H1 (cell line): ENCODE measurements at regions not wholly inside any gene's neighbourhood (a gene's known extent, or its start where the extent isn't known, plus 50 kb on each side); places are given as distances from the start of the nearest gene placed in this dataset.

Source experiments
- CTCF ChIA-PET: fragments of 300-600 bp; sonication (Branson Sonifier 250); formaldehyde crosslinking; loops from one replicate; lab custom pipeline; 2021; ENCODE audit not compliant: partially characterized antibody; lab: Charles Lee
- POLR2A ChIA-PET: fragments of 300-600 bp; sonication (Branson Sonifier 250); formaldehyde crosslinking; loops from one replicate; lab custom pipeline; 2021; ENCODE audit warnings: inconsistent platforms; ENCODE audit not compliant: partially characterized antibody; lab: Charles Lee
- DNase-seq, 2 experiments: peaks; one replicate each; pipeline versions ENCODE4 v3.0.0 to v3.0.0-alpha.2; 2010 to 2022; ENCODE audit warnings: low spot score in 2 of 2, low read depth in 1 of 2, mixed read lengths in 1 of 2
- FAIRE-seq: peaks from 2 replicates; lab custom pipeline; 2011; peaks lifted over from hg19 to GRCh38; lab: Jason Lieb, UNC
- H2AFZ ChIP-seq: 2 replicates; pipeline ENCODE4 v1.8.1; 2012; ENCODE audit warnings: low read length, inconsistent platforms
- H2AK5ac ChIP-seq: 2 replicates; pipeline ENCODE4 v1.6.1; 2013; ENCODE audit warnings: low read depth, low read length
- H2BK120ac ChIP-seq: replicated peaks from 2 replicates; pipeline ENCODE3; 2013; ENCODE audit warnings: low read depth, low read length, inconsistent platforms
- H2BK12ac ChIP-seq: 2 replicates; pipeline ENCODE4 v1.6.1; 2013; ENCODE audit warnings: low read depth, low read length
- H2BK15ac ChIP-seq: 2 replicates; pipeline ENCODE4 v1.6.1; 2013; ENCODE audit warnings: low read length
- H2BK20ac ChIP-seq: 2 replicates; pipeline ENCODE4 v1.6.1; 2013; ENCODE audit warnings: low read length
- H2BK5ac ChIP-seq: 2 replicates; pipeline ENCODE4 v1.6.1; 2013; ENCODE audit warnings: low read depth, low read length
- H3K14ac ChIP-seq: 2 replicates; pipeline ENCODE4 v1.6.1; 2013; ENCODE audit warnings: inconsistent platforms; ENCODE audit not compliant: insufficient read length
- H3K18ac ChIP-seq: 2 replicates; pipeline ENCODE4 v1.6.1; 2013; ENCODE audit warnings: low read length; ENCODE audit errors: extremely low read depth
- H3K23ac ChIP-seq: 2 replicates; pipeline ENCODE4 v1.6.1; 2013; ENCODE audit warnings: inconsistent platforms; ENCODE audit not compliant: insufficient read length
- H3K23me2 ChIP-seq: 2 replicates; pipeline ENCODE4 v1.6.1; 2013; ENCODE audit warnings: low read depth, low read length
- H3K27ac ChIP-seq: 2 replicates; pipeline ENCODE4 v1.6.1; 2011; ENCODE audit warnings: low read depth, low read length, inconsistent platforms
- H3K27me3 ChIP-seq, 4 experiments: replicated peaks in 1 of 4; 1 replicate in 1 of 4; 2 replicates in 3 of 4; pipeline versions ENCODE4 v1.6.1 to v1.8.1; 2011 to 2013; ENCODE audit warnings: low read length in 3 of 4, mild to moderate bottlenecking in 3 of 4, inconsistent platforms in 2 of 4, mixed read lengths in 2 of 4, moderate library complexity in 1 of 4; ENCODE audit not compliant: control insufficient read depth in 3 of 4, insufficient read depth in 3 of 4; ENCODE audit errors: extremely low read depth in 1 of 4
- H3K36me3 ChIP-seq, 4 experiments: 2 replicates each; pipeline versions ENCODE4 v1.6.1 to v1.8.1; 2011 to 2013; ENCODE audit warnings: mild to moderate bottlenecking in 4 of 4, low read length in 3 of 4, moderate library complexity in 2 of 4, control low read depth in 1 of 4, inconsistent platforms in 1 of 4; ENCODE audit not compliant: insufficient read depth in 4 of 4, control insufficient read depth in 2 of 4
- H3K4ac ChIP-seq: replicated peaks from 2 replicates; pipeline ENCODE3; 2013; ENCODE audit warnings: low read length, low read depth, mixed read lengths, inconsistent platforms; ENCODE audit not compliant: insufficient read length
- H3K4me1 ChIP-seq, 4 experiments: replicated peaks in 1 of 4; 1 replicate in 1 of 4; 2 replicates in 3 of 4; pipeline versions ENCODE4 v1.6.1 to v1.8.1; 2011 to 2013; ENCODE audit warnings: low read length in 3 of 4, inconsistent platforms in 2 of 4, mixed read lengths in 1 of 4; ENCODE audit not compliant: insufficient read depth in 4 of 4, control insufficient read depth in 3 of 4
- H3K4me2 ChIP-seq, 2 experiments: 2 replicates each; pipeline versions ENCODE4 v1.6.1 to v1.8.1; 2011 to 2013; ENCODE audit warnings: low read depth in 2 of 2, low read length in 2 of 2, control low read depth in 1 of 2, inconsistent platforms in 1 of 2, mild to moderate bottlenecking in 1 of 2; ENCODE audit not compliant: insufficient read depth in 1 of 2
- H3K4me3 ChIP-seq, 4 experiments: fragments of 200-600, 300-600 bp in 1 of 4; sonication (generic), shearing (Covaris generic), sonication (Bioruptor Twin) in 1 of 4; 2 replicates each; pipeline versions ENCODE4 v1.5.1 to v1.8.1; 2011 to 2016; ENCODE audit warnings: low read length in 4 of 4, low read depth in 3 of 4, control low read depth in 2 of 4, inconsistent platforms in 2 of 4, mild to moderate bottlenecking in 2 of 4, mixed read lengths in 1 of 4, moderate library complexity in 1 of 4; ENCODE audit not compliant: insufficient read depth in 2 of 4; ENCODE audit errors: extremely low read depth in 1 of 4
- H3K56ac ChIP-seq: replicated peaks from 2 replicates; pipeline ENCODE3; 2013; ENCODE audit warnings: low read depth, mild to moderate bottlenecking, mixed read lengths, low read length, inconsistent platforms; ENCODE audit not compliant: insufficient read length
- H3K79me1 ChIP-seq: 2 replicates; pipeline ENCODE4 v1.6.1; 2013; ENCODE audit warnings: low read depth, low read length, control low read depth
- H3K79me2 ChIP-seq, 2 experiments: 2 replicates each; pipeline versions ENCODE4 v1.6.1 to v1.8.1; 2012 to 2013; ENCODE audit warnings: low read length in 2 of 2, mild to moderate bottlenecking in 2 of 2, inconsistent platforms in 1 of 2; ENCODE audit not compliant: insufficient read depth in 2 of 2, control insufficient read depth in 1 of 2
- H3K9ac ChIP-seq, 4 experiments: replicated peaks in 1 of 4; 1 replicate in 1 of 4; 2 replicates in 3 of 4; pipeline versions ENCODE4 v1.6.1 to v1.8.1; 2011 to 2013; ENCODE audit warnings: low read depth in 3 of 4, low read length in 3 of 4, control low read depth in 2 of 4, mild to moderate bottlenecking in 2 of 4, moderate library complexity in 2 of 4, inconsistent platforms in 1 of 4; ENCODE audit errors: extremely low read depth in 1 of 4
- H3K9me3 ChIP-seq, 2 experiments: 2 replicates each; pipeline versions ENCODE4 v1.6.1 to v1.8.1; 2012 to 2013; ENCODE audit warnings: mild to moderate bottlenecking in 2 of 2, moderate library complexity in 2 of 2, control low read depth in 1 of 2, inconsistent platforms in 1 of 2, low read depth in 1 of 2, low read length in 1 of 2, mixed read lengths in 1 of 2; ENCODE audit not compliant: insufficient read depth in 2 of 2
- H4K20me1 ChIP-seq, 2 experiments: replicated peaks in 1 of 2; 2 replicates each; pipeline versions ENCODE3 to v1.8.1; 2011 to 2013; ENCODE audit warnings: inconsistent platforms in 2 of 2, low read length in 2 of 2, mild to moderate bottlenecking in 1 of 2; ENCODE audit not compliant: insufficient read depth in 2 of 2, control insufficient read depth in 1 of 2
- H4K5ac ChIP-seq: 2 replicates; pipeline ENCODE4 v1.6.1; 2013; ENCODE audit warnings: low read length, low read depth, mixed read lengths, inconsistent platforms; ENCODE audit not compliant: insufficient read length
- H4K8ac ChIP-seq: 2 replicates; pipeline ENCODE4 v1.8.0; 2013; ENCODE audit warnings: mild to moderate bottlenecking, moderate library complexity, low read length, inconsistent platforms; ENCODE audit not compliant: insufficient read depth; ENCODE audit errors: extremely low read depth
- H4K91ac ChIP-seq: replicated peaks from 2 replicates; pipeline ENCODE3; 2013; ENCODE audit warnings: low read length, mixed read lengths, inconsistent platforms; ENCODE audit not compliant: insufficient read length
- ATF2 ChIP-seq: IDR thresholded peaks from 2 replicates; pipeline ENCODE4 v1.6.1; 2012; ENCODE audit warnings: low read length, inconsistent platforms
- EGR1 ChIP-seq: IDR thresholded peaks from 2 replicates; pipeline ENCODE4 v1.6.1; 2011; ENCODE audit warnings: low read depth, low read length, borderline replicate concordance
- JUN ChIP-seq: IDR thresholded peaks from 2 replicates; pipeline ENCODE4 v1.6.1; 2011; ENCODE audit warnings: low read depth, mild to moderate bottlenecking, improper control_type of control experiment, low read length
- MAFK ChIP-seq: IDR thresholded peaks from 2 replicates; pipeline ENCODE4 v1.6.1; 2012; ENCODE audit warnings: low read depth, mild to moderate bottlenecking, improper control_type of control experiment, low read length
- NANOG ChIP-seq: IDR thresholded peaks from 2 replicates; pipeline ENCODE4 v1.6.1; 2011; ENCODE audit warnings: low read length, low read depth, mild to moderate bottlenecking, inconsistent platforms; ENCODE audit not compliant: insufficient read depth, poor library complexity, severe bottlenecking
- YY1 ChIP-seq: IDR thresholded peaks from 2 replicates; pipeline ENCODE4 v1.6.1; 2011; ENCODE audit warnings: low read depth, mild to moderate bottlenecking, low read length
- WGBS, 2 experiments: shearing (Covaris generic) in 1 of 2; methylation state at CpG; one replicate each; pipeline versions ENCODE4 v1.1.6 to v1.1.7; 2013 to 2015; ENCODE audit warnings: low lambda C conversion rate in 2 of 2, mixed read lengths in 2 of 2, inconsistent platforms in 1 of 2, low coverage in 1 of 2, missing lambda C conversion rate in 1 of 2; ENCODE audit not compliant: insufficient replicate concordance in 2 of 2, insufficient coverage in 1 of 2, insufficient read length in 1 of 2; ENCODE audit errors: extremely low coverage in 1 of 2, missing lambda C conversion rate in 1 of 2; 5-methylcytosine and 5-hydroxymethylcytosine counted together

- H3K36me3 ChIP-seq, result no peaks in the 10 kb centered on the region
- no peak overlapping the region for H3K23ac ChIP-seq
- POLR2A ChIA-PET, result no interaction called here
- H3K23me2 ChIP-seq, result no peaks in the 10 kb centered on the region
- no peak overlapping the region for H3K4me3 ChIP-seq
- H2BK20ac ChIP-seq, result no peak overlapping the region
- H3K27me3 ChIP-seq, result no peaks in the 10 kb centered on the region
- H3K79me1 ChIP-seq, result no peaks in the 10 kb centered on the region
- no peak for DNase-seq
- no peak overlapping the region for H2AK5ac ChIP-seq
- no peak overlapping the region for H4K8ac ChIP-seq
- no peak overlapping the region for H3K4ac ChIP-seq
- FAIRE-seq, result no peak
- H2AFZ ChIP-seq, result no peak overlapping the region
- no peak overlapping the region for H2BK12ac ChIP-seq
- H3K14ac ChIP-seq, result no peak overlapping the region
- H3K79me2 ChIP-seq, result no peaks in the 10 kb centered on the region
- no peak overlapping the region for H3K4me2 ChIP-seq
- no peak overlapping the region for H3K27ac ChIP-seq
- no peak overlapping the region for H3K9ac ChIP-seq
- 95% methylated on average over 3 of the region's 3 CpGs; no CpG with 5 or more reads in 1 of the 2 experiments for WGBS, 2 experiments
- no peak overlapping the region for H3K18ac ChIP-seq
- no peak overlapping the region for H2BK15ac ChIP-seq
- H2BK120ac ChIP-seq, result no peak overlapping the region
- CTCF ChIA-PET, result interaction anchor here (0.9 to 1.2 kb wide), 2 partner anchors 31 to 157 kb away, joined by 3 read pairs; no protein-coding TSS in a partner anchor
- H3K9me3 ChIP-seq, result peaks cover 0 to 2% of the 10 kb centered on the region in 2 experiments; a peak in 1 of 4 replicates
- no peak overlapping the region for H2BK5ac ChIP-seq
- H4K91ac ChIP-seq, result no peak overlapping the region
- no peak overlapping the region for H3K56ac ChIP-seq
- no peaks in the 10 kb centered on the region for H3K4me1 ChIP-seq
- H4K5ac ChIP-seq, result no peak overlapping the region
- H4K20me1 ChIP-seq, result no peaks in the 10 kb centered on the region
- no peak for TF ChIP-seq ATF2
- no peak for TF ChIP-seq EGR1
- TF ChIP-seq JUN, result no peak
- TF ChIP-seq MAFK, result no peak
- no peak for TF ChIP-seq YY1
- TF ChIP-seq NANOG, result no peak
These were observed 1502.9 kb downstream of the CDH11 start for GRCh38 chr16:63618896-63619485.
